Breast epithelium (tissue), 4 donors: ENCODE measurements at regions not wholly inside any gene's neighbourhood (a gene's known extent, or its start where the extent isn't known, plus 50 kb on each side); places are given as distances from the start of the nearest gene placed in this dataset.

Experiments
- DNase-seq, 2 donors: peaks; one replicate each; pipeline ENCODE4 v3.0.0-alpha.2; 2019; ENCODE audit warnings: low spot score in 2 of 2
- H3K27ac ChIP-seq, 2 donors: fragments of 200-600 bp; sonication (generic) in 1 of 2; one replicate each; pipeline ENCODE4 v1.5.1; 2016 to 2019; ENCODE audit warnings: mild to moderate bottlenecking in 1 of 2
- H3K27me3 ChIP-seq, 2 donors: fragments of 200-600 bp; sonication (generic) in 1 of 2; one replicate each; pipeline versions ENCODE4 v1.5.1 to v1.6.0; 2017 to 2019; ENCODE audit warnings: control low read depth in 1 of 2, mild to moderate bottlenecking in 1 of 2
- H3K36me3 ChIP-seq: fragments of 200-600 bp; one replicate; pipeline ENCODE4 v1.5.1; 2019
- H3K4me1 ChIP-seq, 2 donors: fragments of 200-600 bp; sonication (generic); one replicate each; pipeline ENCODE4 v1.5.1; 2016 to 2019; ENCODE audit warnings: control low read depth in 1 of 2
- H3K4me3 ChIP-seq, 3 donors: fragments of 200-600 bp; sonication (generic); 1 replicate in 2 of 3; 2 replicates in 1 of 3; pipeline ENCODE4 v1.5.1; 2016 to 2019; ENCODE audit warnings: mild to moderate bottlenecking in 3 of 3, moderate library complexity in 2 of 3
- H3K9me3 ChIP-seq, 2 donors: fragments of 200-600 bp; sonication (generic) in 1 of 2; one replicate each; pipeline ENCODE4 v1.5.1; 2016 to 2019; ENCODE audit warnings: control low read depth in 1 of 2
- POLR2A ChIP-seq: fragments of 450-650 bp; IDR thresholded peaks from one replicate; pipeline ENCODE4 v1.6.1; 2016; ENCODE audit warnings: antibody characterized with exemption, mild to moderate bottlenecking, moderate library complexity
- POLR2AphosphoS5 ChIP-seq, 3 donors: sonication (generic); formaldehyde crosslinking; IDR thresholded peaks; one replicate each; pipeline ENCODE4 v1.6.1; 2017; ENCODE audit warnings: antibody characterized with exemption in 3 of 3
- intact Hi-C: fragments of 100-400 bp; cut with DNase I; formaldehyde crosslinking; loops from one replicate; pipeline ENCODE4 v1.15.1; 2023; ENCODE audit warnings: low total_unique reads
- TF ChIP-seq, protein P1 (sequence below), 3 donors: fragments of 450-650 bp; IDR thresholded peaks; one replicate each; pipeline ENCODE4 v1.5.1; 2016 to 2017; ENCODE audit warnings: antibody characterized with exemption in 3 of 3, mild to moderate bottlenecking in 3 of 3, moderate library complexity in 3 of 3

DNA sequence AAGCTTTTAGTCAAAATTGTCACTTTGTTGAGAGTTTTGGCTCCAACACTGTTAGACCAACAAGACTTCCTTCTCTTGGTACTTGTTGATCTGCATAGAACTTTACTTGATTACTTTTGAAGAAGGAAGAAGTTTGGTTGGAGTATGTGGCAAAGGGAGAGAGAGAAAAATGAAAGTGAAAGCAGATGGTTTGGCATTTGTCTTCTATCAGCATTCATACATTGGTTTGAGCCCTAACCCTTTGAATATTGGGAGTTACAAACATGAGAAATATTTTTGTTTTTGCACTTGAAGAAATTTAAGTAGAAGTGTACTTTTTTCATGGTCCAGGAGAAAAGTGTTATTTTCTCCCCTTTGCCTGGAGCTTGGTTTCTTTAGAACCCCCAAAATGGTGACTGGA lies 169.8 kb downstream of the ADGRL4 start:
- Histone ChIP-seq H3K27ac (no peak overlapping the region), H3K9me3 (no peaks in the 10 kb centered on the region), H3K4me3 (peak overlapping the region in 1 of 3 donors; percentile 7), H3K27me3 (no peaks in the 10 kb centered on the region), H3K4me1 (no peaks in the 10 kb centered on the region), H3K36me3 (no peaks in the 10 kb centered on the region)
- intact Hi-C loops = no loop called here
- no peak for DNase-seq
- no peak for TF ChIP-seq POLR2A
- TF ChIP-seq POLR2AphosphoS5 (IDR thresholded peaks at IDR 0.05) = no peak
- TF ChIP-seq, protein P1, sequence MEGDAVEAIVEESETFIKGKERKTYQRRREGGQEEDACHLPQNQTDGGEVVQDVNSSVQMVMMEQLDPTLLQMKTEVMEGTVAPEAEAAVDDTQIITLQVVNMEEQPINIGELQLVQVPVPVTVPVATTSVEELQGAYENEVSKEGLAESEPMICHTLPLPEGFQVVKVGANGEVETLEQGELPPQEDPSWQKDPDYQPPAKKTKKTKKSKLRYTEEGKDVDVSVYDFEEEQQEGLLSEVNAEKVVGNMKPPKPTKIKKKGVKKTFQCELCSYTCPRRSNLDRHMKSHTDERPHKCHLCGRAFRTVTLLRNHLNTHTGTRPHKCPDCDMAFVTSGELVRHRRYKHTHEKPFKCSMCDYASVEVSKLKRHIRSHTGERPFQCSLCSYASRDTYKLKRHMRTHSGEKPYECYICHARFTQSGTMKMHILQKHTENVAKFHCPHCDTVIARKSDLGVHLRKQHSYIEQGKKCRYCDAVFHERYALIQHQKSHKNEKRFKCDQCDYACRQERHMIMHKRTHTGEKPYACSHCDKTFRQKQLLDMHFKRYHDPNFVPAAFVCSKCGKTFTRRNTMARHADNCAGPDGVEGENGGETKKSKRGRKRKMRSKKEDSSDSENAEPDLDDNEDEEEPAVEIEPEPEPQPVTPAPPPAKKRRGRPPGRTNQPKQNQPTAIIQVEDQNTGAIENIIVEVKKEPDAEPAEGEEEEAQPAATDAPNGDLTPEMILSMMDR (IDR thresholded peaks at IDR 0.05) = no peak

DNA sequence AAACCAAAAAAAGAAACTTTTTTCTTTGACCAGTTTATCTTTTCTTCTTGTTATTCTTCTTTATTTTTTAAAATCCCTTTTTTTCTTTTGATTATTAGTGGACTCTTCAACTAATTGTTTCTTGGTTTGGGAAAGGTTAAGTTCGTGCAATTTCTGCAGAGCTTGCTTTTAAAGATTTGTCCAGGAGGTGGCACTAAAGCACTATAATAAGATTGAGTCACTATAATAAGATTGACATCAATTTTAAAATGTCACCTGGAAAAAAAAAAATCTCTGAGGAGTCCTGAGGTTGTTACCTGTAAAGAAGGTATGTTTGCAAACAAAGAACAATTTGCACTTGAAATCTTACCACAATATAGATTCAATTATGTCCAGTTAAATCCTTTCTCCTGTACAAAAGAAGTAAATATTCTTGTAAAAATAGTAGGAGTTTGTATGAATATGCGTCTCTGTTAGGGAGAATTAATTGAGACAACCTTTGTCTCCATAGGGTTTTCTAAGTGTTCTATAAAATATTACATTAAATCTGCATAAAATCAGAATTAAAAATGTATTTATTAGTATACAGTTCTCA lies 166.7 kb downstream of the ADGRL4 start:
- Histone ChIP-seq H3K4me3 (no peak overlapping the region), H3K27ac (no peak overlapping the region), H3K4me1 (no peaks in the 10 kb centered on the region), H3K9me3 (no peaks in the 10 kb centered on the region), H3K36me3 (no peaks in the 10 kb centered on the region), H3K27me3 (no peaks in the 10 kb centered on the region)
- no peak for DNase-seq
- intact Hi-C loops = no loop called here
- TF ChIP-seq, protein P1 (IDR thresholded peaks at IDR 0.05) = peak; percentile 20 to 56 (median 41)
- TF ChIP-seq POLR2A (no peak), POLR2AphosphoS5 (IDR thresholded peaks at IDR 0.05) (no peak)
